HCT116 (cell line): ENCODE measurements at regions not wholly inside any gene's neighbourhood (a gene's known extent, or its start where the extent isn't known, plus 50 kb on each side); places are given as distances from the start of the nearest gene placed in this dataset.

Source experiments
- ATAC-seq: fragments of 200-7000 bp; cut with Tn5 transposase; 2 replicates; pipeline ENCODE4 v1.9.1; 2020; ENCODE audit warnings: mild to moderate bottlenecking, moderate library complexity
- BruUV-seq: library from RNA; stranded (reverse); fragments of 400-500 nt; replicated peaks from 2 replicates; lab custom pipeline; 2021; lab: Mats Ljungman, UMichigan
- CTCF ChIA-PET: fragments of 300-600 bp; sonication (Branson Sonifier 250); formaldehyde crosslinking; loops from one replicate; lab custom pipeline; 2021; ENCODE audit warnings: antibody characterized with exemption; lab: Charles Lee
- POLR2A ChIA-PET: fragments of 300-600, 350-600 bp; sonication (Branson Sonifier 250); formaldehyde crosslinking; loops from one replicate; lab custom pipeline; 2021; ENCODE audit warnings: antibody characterized with exemption; lab: Charles Lee
- RAD21 ChIA-PET, 2 experiments: fragments of 300-600 bp; sonication (Branson Sonifier 250); formaldehyde crosslinking; loops; one replicate each; lab custom pipeline; 2023; ENCODE audit warnings: low total read pairs in 2 of 2; ENCODE audit not compliant: uncharacterized antibody in 2 of 2, unreplicated experiment in 2 of 2, low non-redundant PET in 1 of 2; lab: Charles Lee
- DNase-seq: peaks from one replicate; pipeline ENCODE4 v3.0.0-alpha.2; 2010; ENCODE audit warnings: low read depth, low spot score
- H2AFZ ChIP-seq: fragments of 200-600 bp; shearing (Covaris generic), sonication (generic); 2 replicates; pipeline ENCODE4 v1.6.1; 2017; ENCODE audit warnings: low read depth, mixed run types, mixed read lengths, antibody characterized with exemption, low read length; ENCODE audit not compliant: poor library complexity, severe bottlenecking
- H3K27ac ChIP-seq: 2 replicates; pipeline ENCODE4 v1.5.1; 2012; ENCODE audit warnings: low read depth, low read length
- H3K27me3 ChIP-seq: fragments of 200-600 bp; sonication (generic); 2 replicates; pipeline ENCODE4 v1.6.1; 2016; ENCODE audit warnings: mixed run types, low read length, mixed read lengths; ENCODE audit not compliant: insufficient read depth
- H3K36me3 ChIP-seq, 2 experiments: fragments of 200-500 bp in 1 of 2; fragments of 200-600 bp in 1 of 2; sonication (Bioruptor generic) in 1 of 2; sonication (generic) in 1 of 2; 2 replicates each; pipeline versions ENCODE4 v1.5.1 to v1.6.1; 2014 to 2016; ENCODE audit warnings: low read length in 2 of 2, inconsistent platforms in 1 of 2, mixed read lengths in 1 of 2, mixed run types in 1 of 2; ENCODE audit not compliant: insufficient read depth in 2 of 2, control insufficient read depth in 1 of 2
- H3K4me1 ChIP-seq, 2 experiments: fragments of 200-600 bp in 1 of 2; sonication (generic) in 1 of 2; 2 replicates each; pipeline versions ENCODE4 v1.5.1 to v1.6.1; 2012 to 2017; ENCODE audit warnings: low read length in 2 of 2, inconsistent platforms in 1 of 2, mild to moderate bottlenecking in 1 of 2, mixed read lengths in 1 of 2, mixed run types in 1 of 2, moderate library complexity in 1 of 2; ENCODE audit not compliant: insufficient read depth in 2 of 2, control insufficient read depth in 1 of 2
- H3K4me2 ChIP-seq: fragments of 200-600 bp; sonication (generic); 2 replicates; pipeline ENCODE4 v1.6.1; 2017; ENCODE audit warnings: mixed run types, low read length, mixed read lengths
- H3K4me3 ChIP-seq, 2 experiments: fragments of 200-600 bp in 1 of 2; sonication (generic) in 1 of 2; replicated peaks in 1 of 2; 2 replicates each; pipeline ENCODE4 v1.5.1; 2011 to 2016; ENCODE audit warnings: low read length in 2 of 2, control low read depth in 1 of 2, low read depth in 1 of 2, mild to moderate bottlenecking in 1 of 2, mixed read lengths in 1 of 2, mixed run types in 1 of 2
- H3K79me2 ChIP-seq: fragments of 200-600 bp; sonication (generic); 2 replicates; pipeline ENCODE4 v1.6.1; 2017; ENCODE audit warnings: mild to moderate bottlenecking, mixed run types, low read length, moderate library complexity, mixed read lengths; ENCODE audit not compliant: insufficient read depth
- H3K9ac ChIP-seq: fragments of 200-600 bp; sonication (generic); 2 replicates; pipeline ENCODE4 v1.6.1; 2016; ENCODE audit warnings: low read length, mixed read lengths
- H3K9me2 ChIP-seq: fragments of 200-600 bp; sonication (generic), shearing (Covaris generic); 2 replicates; pipeline ENCODE4 v1.6.1; 2017; ENCODE audit warnings: mixed run types, mild to moderate bottlenecking, moderate library complexity; ENCODE audit not compliant: insufficient read depth
- H3K9me3 ChIP-seq, 2 experiments: fragments of 200-500 bp in 1 of 2; fragments of 200-600 bp in 1 of 2; sonication (Bioruptor generic) in 1 of 2; sonication (generic) in 1 of 2; 2 replicates each; pipeline ENCODE4 v1.6.1; 2014 to 2017; ENCODE audit warnings: low read length in 2 of 2, mixed read lengths in 2 of 2, inconsistent platforms in 1 of 2, low read depth in 1 of 2, mild to moderate bottlenecking in 1 of 2, mixed run types in 1 of 2, moderate library complexity in 1 of 2; ENCODE audit not compliant: control insufficient read depth in 1 of 2, insufficient read depth in 1 of 2
- H4K20me1 ChIP-seq: fragments of 200-600 bp; sonication (generic), shearing (Covaris generic); 2 replicates; pipeline ENCODE4 v1.6.1; 2017; ENCODE audit warnings: mixed run types, mild to moderate bottlenecking, moderate library complexity; ENCODE audit not compliant: insufficient read depth
- CBX3 ChIP-seq: IDR thresholded peaks from 2 replicates; pipeline ENCODE4 v1.6.1; 2012; ENCODE audit warnings: low read depth
- ELF1 ChIP-seq: IDR thresholded peaks from 2 replicates; pipeline ENCODE4 v1.6.1; 2012; ENCODE audit warnings: low read depth, borderline replicate concordance
- EZH2phosphoT487 ChIP-seq: fragments of 200-600 bp; IDR thresholded peaks from 2 replicates; pipeline ENCODE4 v1.6.1; 2018; ENCODE audit warnings: antibody characterized with exemption, borderline replicate concordance
- JUND ChIP-seq: IDR thresholded peaks from 2 replicates; pipeline ENCODE4 v1.6.1; 2012
- POLR2A ChIP-seq: IDR thresholded peaks from 2 replicates; pipeline ENCODE4 v1.7.0; 2011; ENCODE audit warnings: borderline replicate concordance; ENCODE audit not compliant: insufficient read depth, insufficient read length; ENCODE audit errors: extremely low read depth
- RAD21 ChIP-seq: IDR thresholded peaks from 2 replicates; pipeline ENCODE4 v1.6.1; 2012; ENCODE audit warnings: low read depth, mild to moderate bottlenecking
- SIN3A ChIP-seq: IDR thresholded peaks from 2 replicates; pipeline ENCODE4 v1.6.1; 2012; ENCODE audit warnings: low read depth
- intact Hi-C: fragments of 100-400 bp; cut with micrococcal nuclease; formaldehyde crosslinking; loops from 2 replicates; pipeline ENCODE4 v1.10.0; 2022
- TF ChIP-seq, protein P1 (sequence below): IDR thresholded peaks from 2 replicates; pipeline ENCODE4 v1.6.1; 2012; ENCODE audit warnings: low read depth
- TF ChIP-seq, protein P2 (sequence below), 3 experiments: fragments of 200-600 bp in 1 of 3; sonication (generic) in 1 of 3; IDR thresholded peaks in 2 of 3; conservative IDR thresholded peaks in 1 of 3; 2 replicates each; pipeline ENCODE4 v1.5.1; 2012 to 2017; ENCODE audit warnings: low read depth in 2 of 3, low read length in 2 of 3, antibody characterized with exemption in 1 of 3, borderline replicate concordance in 1 of 3, control low read depth in 1 of 3, mild to moderate bottlenecking in 1 of 3, mixed read lengths in 1 of 3, mixed run types in 1 of 3, moderate library complexity in 1 of 3; ENCODE audit not compliant: insufficient read depth in 1 of 3
- TF ChIP-seq, protein P3 (sequence below): IDR thresholded peaks from 2 replicates; pipeline ENCODE4 v1.6.1; 2011; ENCODE audit warnings: mild to moderate bottlenecking, low read length, moderate library complexity; ENCODE audit not compliant: insufficient replicate concordance; ENCODE audit errors: extremely low read depth

DNA sequence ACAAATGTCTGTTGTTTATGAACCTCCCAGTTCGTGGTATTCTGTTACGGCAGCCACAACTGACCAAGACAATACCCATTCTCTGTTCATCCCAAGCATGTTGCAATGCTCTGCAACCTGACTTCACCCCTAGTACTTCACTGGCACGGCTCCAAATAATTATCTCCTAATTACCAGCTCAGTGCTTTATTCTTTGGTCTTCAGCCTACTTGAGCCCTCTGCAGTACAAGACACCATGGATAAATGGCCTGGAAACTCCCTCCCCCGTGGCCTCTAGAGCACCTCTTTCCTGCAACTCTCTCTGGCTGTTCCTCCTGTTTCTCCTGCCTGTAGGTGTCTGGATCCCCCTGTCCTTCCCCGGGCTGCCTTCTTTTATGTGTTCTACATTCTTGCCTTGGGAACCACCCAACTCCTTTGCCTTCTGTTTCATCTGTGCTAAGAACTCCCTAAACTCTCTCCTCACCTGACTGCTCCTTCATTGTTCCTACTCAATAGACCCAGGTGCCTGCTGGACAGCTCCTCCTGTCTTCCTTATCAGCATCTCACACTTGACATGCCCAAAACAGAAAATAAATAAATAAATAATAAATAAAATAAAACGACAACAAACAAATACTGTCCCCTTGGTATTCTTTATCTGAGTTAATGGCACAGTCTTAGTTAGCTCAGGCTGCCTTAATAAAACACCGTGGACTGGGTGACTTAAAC lies 200.4 kb upstream of the IPO5 start:
- intact Hi-C loops: no loop called here
- Histone ChIP-seq H3K4me3 (no peak overlapping the region), H3K9ac (no peak overlapping the region), H3K9me3 (peaks cover 0 to 3% of the 10 kb centered on the region in 2 experiments; a peak in 1 of 4 replicates), H3K4me2 (no peak overlapping the region), H3K27me3 (no peaks in the 10 kb centered on the region)
- no TSS peak for BruUV-seq
- CTCF ChIA-PET: no interaction called here
- no peak for TF ChIP-seq POLR2A
- TF ChIP-seq, protein P1, sequence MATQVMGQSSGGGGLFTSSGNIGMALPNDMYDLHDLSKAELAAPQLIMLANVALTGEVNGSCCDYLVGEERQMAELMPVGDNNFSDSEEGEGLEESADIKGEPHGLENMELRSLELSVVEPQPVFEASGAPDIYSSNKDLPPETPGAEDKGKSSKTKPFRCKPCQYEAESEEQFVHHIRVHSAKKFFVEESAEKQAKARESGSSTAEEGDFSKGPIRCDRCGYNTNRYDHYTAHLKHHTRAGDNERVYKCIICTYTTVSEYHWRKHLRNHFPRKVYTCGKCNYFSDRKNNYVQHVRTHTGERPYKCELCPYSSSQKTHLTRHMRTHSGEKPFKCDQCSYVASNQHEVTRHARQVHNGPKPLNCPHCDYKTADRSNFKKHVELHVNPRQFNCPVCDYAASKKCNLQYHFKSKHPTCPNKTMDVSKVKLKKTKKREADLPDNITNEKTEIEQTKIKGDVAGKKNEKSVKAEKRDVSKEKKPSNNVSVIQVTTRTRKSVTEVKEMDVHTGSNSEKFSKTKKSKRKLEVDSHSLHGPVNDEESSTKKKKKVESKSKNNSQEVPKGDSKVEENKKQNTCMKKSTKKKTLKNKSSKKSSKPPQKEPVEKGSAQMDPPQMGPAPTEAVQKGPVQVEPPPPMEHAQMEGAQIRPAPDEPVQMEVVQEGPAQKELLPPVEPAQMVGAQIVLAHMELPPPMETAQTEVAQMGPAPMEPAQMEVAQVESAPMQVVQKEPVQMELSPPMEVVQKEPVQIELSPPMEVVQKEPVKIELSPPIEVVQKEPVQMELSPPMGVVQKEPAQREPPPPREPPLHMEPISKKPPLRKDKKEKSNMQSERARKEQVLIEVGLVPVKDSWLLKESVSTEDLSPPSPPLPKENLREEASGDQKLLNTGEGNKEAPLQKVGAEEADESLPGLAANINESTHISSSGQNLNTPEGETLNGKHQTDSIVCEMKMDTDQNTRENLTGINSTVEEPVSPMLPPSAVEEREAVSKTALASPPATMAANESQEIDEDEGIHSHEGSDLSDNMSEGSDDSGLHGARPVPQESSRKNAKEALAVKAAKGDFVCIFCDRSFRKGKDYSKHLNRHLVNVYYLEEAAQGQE: peak; percentile 45
- TF ChIP-seq, all 23 proteins: peak for 1
- Histone ChIP-seq H3K79me2 (no peaks in the 10 kb centered on the region), H2AFZ (no peak overlapping the region), H3K4me1 (no peaks in the 10 kb centered on the region), H3K9me2 (no peaks in the 10 kb centered on the region), H4K20me1 (no peaks in the 10 kb centered on the region), H3K27ac (no peak overlapping the region), H3K36me3 (no peaks in the 10 kb centered on the region)
- ATAC-seq: no peak
- RAD21 ChIA-PET: no interaction called here
- no peak for DNase-seq
- POLR2A ChIA-PET: no interaction called here

GRCh38 chr13:97753942-97754670 lies 199.4 kb upstream of the IPO5 start:
- no peak overlapping the region for H3K9ac ChIP-seq
- intact Hi-C loops: no loop called here
- no peak overlapping the region for H3K27ac ChIP-seq
- peaks cover 0 to 3% of the 10 kb centered on the region in 2 experiments; a peak in 1 of 4 replicates for H3K9me3 ChIP-seq
- no peaks in the 10 kb centered on the region for H3K27me3 ChIP-seq
- peak; percentile 63; the same call in 1 of the 2 replicates for ATAC-seq
- RAD21 ChIA-PET: no interaction called here
- H3K79me2 ChIP-seq: no peaks in the 10 kb centered on the region
- no peak for DNase-seq
- H3K4me2 ChIP-seq: no peak overlapping the region
- H3K9me2 ChIP-seq: no peaks in the 10 kb centered on the region
- H4K20me1 ChIP-seq: no peaks in the 10 kb centered on the region
- H3K4me3 ChIP-seq: no peak overlapping the region
- no peak overlapping the region for H2AFZ ChIP-seq
- CTCF ChIA-PET: interaction anchor here (0.8 kb wide), 1 partner anchor 13 kb away, joined by 3 read pairs; no protein-coding TSS in a partner anchor
- H3K4me1 ChIP-seq: no peaks in the 10 kb centered on the region
- POLR2A ChIA-PET: no interaction called here
- BruUV-seq: no TSS peak
- H3K36me3 ChIP-seq: no peaks in the 10 kb centered on the region
- TF ChIP-seq CBX3 (no peak), RAD21 (0 out of 2 replicates have a peak, but pooled peaks have one; percentile 3), ELF1 (no peak), SIN3A (no peak), EZH2phosphoT487 (no peak), JUND (no peak)
- TF ChIP-seq, protein P2, sequence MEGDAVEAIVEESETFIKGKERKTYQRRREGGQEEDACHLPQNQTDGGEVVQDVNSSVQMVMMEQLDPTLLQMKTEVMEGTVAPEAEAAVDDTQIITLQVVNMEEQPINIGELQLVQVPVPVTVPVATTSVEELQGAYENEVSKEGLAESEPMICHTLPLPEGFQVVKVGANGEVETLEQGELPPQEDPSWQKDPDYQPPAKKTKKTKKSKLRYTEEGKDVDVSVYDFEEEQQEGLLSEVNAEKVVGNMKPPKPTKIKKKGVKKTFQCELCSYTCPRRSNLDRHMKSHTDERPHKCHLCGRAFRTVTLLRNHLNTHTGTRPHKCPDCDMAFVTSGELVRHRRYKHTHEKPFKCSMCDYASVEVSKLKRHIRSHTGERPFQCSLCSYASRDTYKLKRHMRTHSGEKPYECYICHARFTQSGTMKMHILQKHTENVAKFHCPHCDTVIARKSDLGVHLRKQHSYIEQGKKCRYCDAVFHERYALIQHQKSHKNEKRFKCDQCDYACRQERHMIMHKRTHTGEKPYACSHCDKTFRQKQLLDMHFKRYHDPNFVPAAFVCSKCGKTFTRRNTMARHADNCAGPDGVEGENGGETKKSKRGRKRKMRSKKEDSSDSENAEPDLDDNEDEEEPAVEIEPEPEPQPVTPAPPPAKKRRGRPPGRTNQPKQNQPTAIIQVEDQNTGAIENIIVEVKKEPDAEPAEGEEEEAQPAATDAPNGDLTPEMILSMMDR (IDR thresholded peaks at IDR 0.05 in 2 of 3, conservative IDR thresholded peaks at IDR 0.05 in 1 of 3; ENCODE audit: borderline replicate concordance in 1 of 3, insufficient read depth in 1 of 3, low read depth in 2 of 3, low read length in 2 of 3): peak in 2 of 3 experiments; percentile 50 to 55; a peak in 4 of 6 replicates
- TF ChIP-seq, protein P3, sequence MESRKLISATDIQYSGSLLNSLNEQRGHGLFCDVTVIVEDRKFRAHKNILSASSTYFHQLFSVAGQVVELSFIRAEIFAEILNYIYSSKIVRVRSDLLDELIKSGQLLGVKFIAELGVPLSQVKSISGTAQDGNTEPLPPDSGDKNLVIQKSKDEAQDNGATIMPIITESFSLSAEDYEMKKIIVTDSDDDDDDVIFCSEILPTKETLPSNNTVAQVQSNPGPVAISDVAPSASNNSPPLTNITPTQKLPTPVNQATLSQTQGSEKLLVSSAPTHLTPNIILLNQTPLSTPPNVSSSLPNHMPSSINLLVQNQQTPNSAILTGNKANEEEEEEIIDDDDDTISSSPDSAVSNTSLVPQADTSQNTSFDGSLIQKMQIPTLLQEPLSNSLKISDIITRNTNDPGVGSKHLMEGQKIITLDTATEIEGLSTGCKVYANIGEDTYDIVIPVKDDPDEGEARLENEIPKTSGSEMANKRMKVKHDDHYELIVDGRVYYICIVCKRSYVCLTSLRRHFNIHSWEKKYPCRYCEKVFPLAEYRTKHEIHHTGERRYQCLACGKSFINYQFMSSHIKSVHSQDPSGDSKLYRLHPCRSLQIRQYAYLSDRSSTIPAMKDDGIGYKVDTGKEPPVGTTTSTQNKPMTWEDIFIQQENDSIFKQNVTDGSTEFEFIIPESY: no peak
